ENCODE measurements at regions not wholly inside any gene's neighbourhood (a gene's known extent, or its start where the extent isn't known, plus 50 kb on each side); places are given as distances from the start of the nearest gene placed in this dataset.

- no peak for DNase-seq (ENCODE audit: low spot score)
- Histone ChIP-seq H3K27ac (ENCODE audit: low read depth, low read length, poor library complexity, severe bottlenecking) (no peak overlapping the region), H3K27me3 (replicated peaks; ENCODE audit: insufficient read depth, low read depth, low read length, poor library complexity) (no peaks in the 10 kb centered on the region), H3K9me3 (ENCODE audit: low read depth, low read length, poor library complexity, severe bottlenecking) (no peaks in the 10 kb centered on the region), H3K36me3 (ENCODE audit: insufficient read depth, low read length, poor library complexity, severe bottlenecking) (no peaks in the 10 kb centered on the region), H3K4me3 (ENCODE audit: low read depth, low read length, poor library complexity, severe bottlenecking) (no peak overlapping the region), H3K4me1 (ENCODE audit: insufficient read depth, low read length, poor library complexity, severe bottlenecking) (peaks cover 10% of the 10 kb centered on the region)
- intact Hi-C loops (cut with micrococcal nuclease; ENCODE audit: unreplicated experiment), result no loop called here
- no TSS peak for BruUV-seq (replicated peaks)
- ChIA-PET POLR2A (ENCODE audit: low non-redundant PET) (no interaction called here), CTCF (no interaction called here)
- TF ChIP-seq EZH2 (IDR thresholded peaks at IDR 0.05; ENCODE audit: borderline replicate concordance, low read depth, low read length, poor library complexity, severe bottlenecking) (no peak), CTCF (conservative IDR thresholded peaks at IDR 0.05; ENCODE audit: low read depth, low read length) (no peak)
These were observed 155.2 kb upstream of the NRP1 start for GRCh38 chr10:33489501-33490176.

- POLR2A ChIA-PET (ENCODE audit: low non-redundant PET), result no interaction called here
- H3K27ac ChIP-seq (ENCODE audit: low read depth, low read length, poor library complexity, severe bottlenecking), result no peak overlapping the region
- no peaks in the 10 kb centered on the region for H3K9me3 ChIP-seq (ENCODE audit: low read depth, low read length, poor library complexity, severe bottlenecking)
- BruUV-seq (replicated peaks), result no TSS peak
- H3K4me1 ChIP-seq (ENCODE audit: insufficient read depth, low read length, poor library complexity, severe bottlenecking), result peaks cover 31% of the 10 kb centered on the region
- CTCF ChIA-PET, result no interaction called here
- no peak overlapping the region for H3K4me3 ChIP-seq (ENCODE audit: low read depth, low read length, poor library complexity, severe bottlenecking)
- no peaks in the 10 kb centered on the region for H3K27me3 ChIP-seq (replicated peaks; ENCODE audit: insufficient read depth, low read depth, low read length, poor library complexity)
- TF ChIP-seq EZH2 (IDR thresholded peaks at IDR 0.05; ENCODE audit: borderline replicate concordance, low read depth, low read length, poor library complexity, severe bottlenecking) (no peak), CTCF (conservative IDR thresholded peaks at IDR 0.05; ENCODE audit: low read depth, low read length) (no peak)
- no peaks in the 10 kb centered on the region for H3K36me3 ChIP-seq (ENCODE audit: insufficient read depth, low read length, poor library complexity, severe bottlenecking)
- intact Hi-C loops (cut with micrococcal nuclease; ENCODE audit: unreplicated experiment), result no loop called here
- DNase-seq (ENCODE audit: low spot score), result peak; percentile 4
These were observed 152.7 kb upstream of the NRP1 start for GRCh38 chr10:33487014-33487776.

- Histone ChIP-seq H3K4me1 (ENCODE audit: insufficient read depth, low read length, poor library complexity, severe bottlenecking) (peaks cover 31% of the 10 kb centered on the region), H3K9me3 (ENCODE audit: low read depth, low read length, poor library complexity, severe bottlenecking) (no peaks in the 10 kb centered on the region), H3K27ac (ENCODE audit: low read depth, low read length, poor library complexity, severe bottlenecking) (no peak overlapping the region), H3K27me3 (replicated peaks; ENCODE audit: insufficient read depth, low read depth, low read length, poor library complexity) (no peaks in the 10 kb centered on the region), H3K4me3 (ENCODE audit: low read depth, low read length, poor library complexity, severe bottlenecking) (no peak overlapping the region), H3K36me3 (ENCODE audit: insufficient read depth, low read length, poor library complexity, severe bottlenecking) (no peaks in the 10 kb centered on the region)
- POLR2A ChIA-PET (ENCODE audit: low non-redundant PET), result no interaction called here
- no TSS peak for BruUV-seq (replicated peaks)
- CTCF ChIA-PET, result no interaction called here
- no peak for DNase-seq (ENCODE audit: low spot score)
- TF ChIP-seq CTCF (conservative IDR thresholded peaks at IDR 0.05; ENCODE audit: low read depth, low read length), result no peak
- TF ChIP-seq EZH2 (IDR thresholded peaks at IDR 0.05; ENCODE audit: borderline replicate concordance, low read depth, low read length, poor library complexity, severe bottlenecking), result no peak
- intact Hi-C loops (cut with micrococcal nuclease; ENCODE audit: unreplicated experiment), result no loop called here
These were observed 150.8 kb upstream of the NRP1 start for GRCh38 chr10:33485276-33485675.
